Smooth muscle cell (in vitro differentiated cells): ENCODE measurements at regions not wholly inside any gene's neighbourhood (a gene's known extent, or its start where the extent isn't known, plus 50 kb on each side); places are given as distances from the start of the nearest gene placed in this dataset.

Source experiments
- DNase-seq: peaks from one replicate; lab custom pipeline; 2025; ENCODE audit not compliant: unreplicated experiment; lab: John Stamatoyannopoulos, UW
- H2AFZ ChIP-seq: fragments of 200-600 bp; sonication (generic); 2 replicates; pipeline ENCODE4 v1.6.0; 2016; ENCODE audit warnings: antibody characterized with exemption, low read depth, mild to moderate bottlenecking
- H3F3A ChIP-seq: fragments of 200-600 bp; sonication (generic); 2 replicates; pipeline ENCODE4 v1.6.0; 2017; ENCODE audit warnings: antibody characterized with exemption, low read depth
- H3K27ac ChIP-seq: fragments of 200-600 bp; sonication (generic); 2 replicates; pipeline ENCODE4 v1.5.1; 2016; ENCODE audit warnings: low read depth, mild to moderate bottlenecking
- H3K27me3 ChIP-seq: fragments of 200-600 bp; sonication (generic); 2 replicates; pipeline ENCODE4 v1.6.1; 2016; ENCODE audit warnings: low read depth, mild to moderate bottlenecking
- H3K36me3 ChIP-seq: fragments of 200-600 bp; sonication (generic); 2 replicates; pipeline ENCODE4 v1.5.1; 2016; ENCODE audit warnings: low read depth
- H3K4me1 ChIP-seq: fragments of 200-600 bp; sonication (generic); 2 replicates; pipeline ENCODE4 v1.5.1; 2016; ENCODE audit warnings: low read depth
- H3K4me2 ChIP-seq: fragments of 200-600 bp; sonication (generic); 2 replicates; pipeline ENCODE4 v1.6.0; 2016; ENCODE audit warnings: mild to moderate bottlenecking
- H3K4me3 ChIP-seq: fragments of 200-600 bp; sonication (generic); 2 replicates; pipeline ENCODE4 v1.5.1; 2016; ENCODE audit warnings: mild to moderate bottlenecking
- H3K79me2 ChIP-seq: fragments of 200-600 bp; sonication (generic); 2 replicates; pipeline ENCODE4 v1.6.0; 2016; ENCODE audit warnings: low read depth, mild to moderate bottlenecking
- H3K9ac ChIP-seq: fragments of 200-600 bp; sonication (generic); 2 replicates; pipeline ENCODE4 v1.6.0; 2016; ENCODE audit warnings: low read depth
- H3K9me3 ChIP-seq: fragments of 200-600 bp; sonication (generic); replicated peaks from 2 replicates; pipeline ENCODE4 v1.5.1; 2016; ENCODE audit warnings: low read depth
- H4K20me1 ChIP-seq: fragments of 200-600 bp; sonication (generic); 2 replicates; pipeline ENCODE4 v1.6.0; 2016; ENCODE audit warnings: low read depth
- CTCF ChIP-seq: fragments of 200-600 bp; sonication (generic); IDR thresholded peaks from 2 replicates; pipeline ENCODE4 v1.5.1; 2017; ENCODE audit warnings: borderline replicate concordance, mild to moderate bottlenecking, antibody characterized with exemption; ENCODE audit not compliant: insufficient read depth, poor library complexity, severe bottlenecking
- WGBS: methylation state at CpG from one replicate; pipeline ENCODE4 v1.1.7; 2016; ENCODE audit warnings: low lambda C conversion rate; 5-methylcytosine and 5-hydroxymethylcytosine counted together

- no peak overlapping the region for H3K9ac ChIP-seq
- no peak for TF ChIP-seq CTCF
Measured at GRCh38 chr4:162557516-162558106, 393.8 kb upstream of the FSTL5 start.

DNA sequence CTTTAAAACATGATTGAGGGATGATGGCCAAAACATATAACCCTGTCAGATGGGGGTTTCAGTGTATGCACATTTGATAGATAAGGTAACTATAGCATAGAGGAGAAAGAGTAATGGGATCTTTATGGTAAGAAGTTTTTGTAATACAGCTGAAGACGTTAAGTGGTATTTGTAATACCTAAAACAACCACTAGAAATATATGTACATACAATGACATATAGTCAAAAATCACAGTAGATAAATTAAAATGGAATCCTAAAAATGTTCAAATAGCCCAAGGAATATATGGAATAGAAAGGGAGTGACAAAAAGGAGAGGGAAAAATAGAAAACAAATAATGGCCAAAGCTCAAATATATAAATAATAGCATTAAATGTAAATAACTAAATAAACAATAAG, 371.3 kb upstream of the FSTL5 start:
- no peaks in the 10 kb centered on the region for H4K20me1 ChIP-seq
- DNase-seq: no peak

More at GRCh38 chr4:162557516-162558106, 393.8 kb upstream of the FSTL5 start:
- no peaks in the 10 kb centered on the region for H3K36me3 ChIP-seq
- no peak overlapping the region for H3K4me3 ChIP-seq
- 92% methylated on average over 4 of the region's 4 CpGs for WGBS
- H3K4me2 ChIP-seq: no peak overlapping the region
- no peaks in the 10 kb centered on the region for H3K4me1 ChIP-seq
- no peaks in the 10 kb centered on the region for H3K27me3 ChIP-seq
- DNase-seq: no peak
- no peak overlapping the region for H3K27ac ChIP-seq
- no peak overlapping the region for H2AFZ ChIP-seq
- no peaks in the 10 kb centered on the region for H4K20me1 ChIP-seq
- no peaks in the 10 kb centered on the region for H3F3A ChIP-seq
- H3K79me2 ChIP-seq: no peaks in the 10 kb centered on the region
- H3K9me3 ChIP-seq: no peaks in the 10 kb centered on the region

GRCh38 chr4:162523171-162523570, 359.4 kb upstream of the FSTL5 start:
- H3F3A ChIP-seq: no peaks in the 10 kb centered on the region
- DNase-seq: no peak
- H3K9ac ChIP-seq: no peak overlapping the region
- H2AFZ ChIP-seq: no peak overlapping the region
- no peaks in the 10 kb centered on the region for H3K4me1 ChIP-seq
- no peaks in the 10 kb centered on the region for H4K20me1 ChIP-seq
- TF ChIP-seq CTCF: no peak
- H3K4me3 ChIP-seq: no peak overlapping the region
- no peaks in the 10 kb centered on the region for H3K36me3 ChIP-seq
- no peaks in the 10 kb centered on the region for H3K79me2 ChIP-seq
- no peak overlapping the region for H3K4me2 ChIP-seq
- no peaks in the 10 kb centered on the region for H3K9me3 ChIP-seq
- H3K27me3 ChIP-seq: no peaks in the 10 kb centered on the region
- 91% methylated on average over 4 of the region's 4 CpGs for WGBS
- H3K27ac ChIP-seq: no peak overlapping the region

More for the DNA sequence above, 371.3 kb upstream of the FSTL5 start:
- no peaks in the 10 kb centered on the region for H3K9me3 ChIP-seq
- no peaks in the 10 kb centered on the region for H3K79me2 ChIP-seq
- no peaks in the 10 kb centered on the region for H3K4me1 ChIP-seq
- H3K4me3 ChIP-seq: no peak overlapping the region
- no peak overlapping the region for H2AFZ ChIP-seq
- 83% methylated on average over 1 of the region's 1 CpG for WGBS
- no peaks in the 10 kb centered on the region for H3F3A ChIP-seq
- no peak overlapping the region for H3K27ac ChIP-seq
- H3K9ac ChIP-seq: no peak overlapping the region
- TF ChIP-seq CTCF: peak; percentile 20
- H3K36me3 ChIP-seq: no peaks in the 10 kb centered on the region
- H3K4me2 ChIP-seq: no peak overlapping the region
- no peaks in the 10 kb centered on the region for H3K27me3 ChIP-seq

DNA sequence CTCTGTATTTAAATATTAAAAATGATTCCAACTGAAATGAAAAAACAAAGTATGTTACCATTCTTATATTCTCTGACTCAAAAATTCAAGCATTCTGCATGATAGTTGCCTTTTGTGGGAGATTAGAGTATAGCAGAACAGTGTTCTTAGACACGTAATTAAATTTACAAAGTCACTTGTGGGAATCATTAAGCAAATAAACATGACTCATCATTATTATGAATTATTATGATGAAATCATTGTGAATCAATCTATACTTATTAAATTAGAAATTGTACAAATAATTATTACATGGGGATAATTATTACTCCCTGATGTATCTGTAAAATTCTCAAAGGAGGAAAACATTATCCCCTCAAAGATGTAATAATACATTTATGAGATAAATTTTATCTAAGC, 358.9 kb upstream of the FSTL5 start:
- no peak for DNase-seq
- WGBS: 94% methylated on average over 1 of the region's 1 CpG

More for the DNA sequence above, 358.9 kb upstream of the FSTL5 start:
- Histone ChIP-seq H3K9me3 (no peaks in the 10 kb centered on the region), H3K4me2 (no peak overlapping the region), H2AFZ (no peak overlapping the region), H3K27ac (no peak overlapping the region), H3K27me3 (no peaks in the 10 kb centered on the region), H3K9ac (no peak overlapping the region), H4K20me1 (no peaks in the 10 kb centered on the region), H3F3A (no peaks in the 10 kb centered on the region), H3K4me1 (no peaks in the 10 kb centered on the region), H3K4me3 (no peak overlapping the region), H3K79me2 (no peaks in the 10 kb centered on the region), H3K36me3 (no peaks in the 10 kb centered on the region)
- no peak for TF ChIP-seq CTCF
